H9 (cell line): ENCODE measurements at regions not wholly inside any gene's neighbourhood (a gene's known extent, or its start where the extent isn't known, plus 50 kb on each side); places are given as distances from the start of the nearest gene placed in this dataset.

Experiments
- DNase-seq: peaks from one replicate; pipeline ENCODE4 v3.0.0-alpha.2; 2017
- H2AFZ ChIP-seq: one replicate; pipeline ENCODE4 v1.6.1; 2013; ENCODE audit warnings: mild to moderate bottlenecking, low read length, control low read depth, moderate library complexity
- H2AK5ac ChIP-seq: 2 replicates; pipeline ENCODE4 v1.6.1; 2013; ENCODE audit warnings: low read length, control low read depth, mixed read lengths; ENCODE audit not compliant: insufficient read length
- H2BK120ac ChIP-seq: one replicate; pipeline ENCODE4 v1.6.1; 2013; ENCODE audit warnings: low read depth, mild to moderate bottlenecking, low read length, control low read depth, inconsistent platforms; ENCODE audit not compliant: poor library complexity, severe bottlenecking
- H2BK12ac ChIP-seq: 2 replicates; pipeline ENCODE4 v1.6.1; 2013; ENCODE audit warnings: low read length, control low read depth, mixed read lengths, low read depth; ENCODE audit not compliant: insufficient read length
- H2BK15ac ChIP-seq: 2 replicates; pipeline ENCODE4 v1.6.1; 2013; ENCODE audit warnings: low read depth, low read length, control low read depth
- H2BK20ac ChIP-seq: one replicate; pipeline ENCODE4 v1.6.1; 2013; ENCODE audit warnings: low read depth, mild to moderate bottlenecking, low read length, control low read depth, inconsistent platforms; ENCODE audit not compliant: poor library complexity, severe bottlenecking
- H2BK5ac ChIP-seq: 2 replicates; pipeline ENCODE4 v1.6.1; 2013; ENCODE audit warnings: low read length, control low read depth, mixed read lengths; ENCODE audit not compliant: insufficient read length
- H3K14ac ChIP-seq: 2 replicates; pipeline ENCODE4 v1.6.1; 2013; ENCODE audit warnings: low read length, control low read depth; ENCODE audit not compliant: insufficient read depth
- H3K18ac ChIP-seq: 2 replicates; pipeline ENCODE4 v1.6.1; 2013; ENCODE audit warnings: low read depth, mild to moderate bottlenecking, mixed read lengths, low read length, control low read depth; ENCODE audit not compliant: insufficient read length
- H3K23ac ChIP-seq: 2 replicates; pipeline ENCODE4 v1.6.1; 2013; ENCODE audit warnings: low read length, control low read depth, mixed read lengths, low read depth; ENCODE audit not compliant: insufficient read length
- H3K23me2 ChIP-seq: 2 replicates; pipeline ENCODE4 v1.6.1; 2013; ENCODE audit warnings: low read depth, mild to moderate bottlenecking, mixed read lengths, low read length, control low read depth; ENCODE audit not compliant: insufficient read length, poor library complexity, severe bottlenecking
- H3K27ac ChIP-seq: 2 replicates; pipeline ENCODE4 v1.5.1; 2013; ENCODE audit warnings: low read length, control low read depth, mixed read lengths, low read depth; ENCODE audit not compliant: insufficient read length
- H3K27me3 ChIP-seq: 2 replicates; pipeline ENCODE4 v1.6.1; 2013; ENCODE audit warnings: low read length, control low read depth, inconsistent platforms; ENCODE audit not compliant: insufficient read depth
- H3K4ac ChIP-seq: 2 replicates; pipeline ENCODE4 v1.6.1; 2013; ENCODE audit warnings: low read depth, mild to moderate bottlenecking, control low read depth, inconsistent platforms, low read length, moderate library complexity
- H3K4me1 ChIP-seq: 2 replicates; pipeline ENCODE4 v1.6.1; 2013; ENCODE audit warnings: low read length, control low read depth, inconsistent platforms; ENCODE audit not compliant: insufficient read depth
- H3K4me2 ChIP-seq: 2 replicates; pipeline ENCODE4 v1.6.1; 2013; ENCODE audit warnings: low read length, control low read depth, mixed read lengths; ENCODE audit not compliant: insufficient read length, insufficient read depth
- H3K56ac ChIP-seq: 2 replicates; pipeline ENCODE4 v1.6.1; 2013; ENCODE audit warnings: low read depth, mild to moderate bottlenecking, mixed read lengths, low read length, control low read depth; ENCODE audit not compliant: insufficient read length
- H3K79me1 ChIP-seq: 2 replicates; pipeline ENCODE4 v1.6.1; 2013; ENCODE audit warnings: low read depth, mild to moderate bottlenecking, moderate library complexity, low read length, control low read depth, inconsistent platforms; ENCODE audit not compliant: insufficient read depth, poor library complexity, severe bottlenecking
- H3K79me2 ChIP-seq: 2 replicates; pipeline ENCODE4 v1.6.1; 2013; ENCODE audit warnings: low read length, control low read depth, inconsistent platforms; ENCODE audit not compliant: insufficient read depth
- H3K9ac ChIP-seq: 2 replicates; pipeline ENCODE4 v1.6.1; 2013; ENCODE audit warnings: low read length, control low read depth, mixed read lengths; ENCODE audit not compliant: insufficient read length; ENCODE audit errors: extremely low read depth
- H3K9me3 ChIP-seq: one replicate; pipeline ENCODE4 v1.6.1; 2013; ENCODE audit warnings: low read depth, low read length, inconsistent platforms; ENCODE audit not compliant: control insufficient read depth
- H3T11ph ChIP-seq: one replicate; pipeline ENCODE4 v1.6.1; 2013; ENCODE audit warnings: mild to moderate bottlenecking, low read length, control low read depth, inconsistent platforms
- H4K20me1 ChIP-seq: one replicate; pipeline ENCODE4 v1.6.1; 2013; ENCODE audit not compliant: control insufficient read depth, insufficient read length, insufficient read depth
- H4K5ac ChIP-seq: 2 replicates; pipeline ENCODE4 v1.6.1; 2013; ENCODE audit warnings: low read depth, mild to moderate bottlenecking, mixed read lengths, low read length, control low read depth; ENCODE audit not compliant: insufficient read length
- H4K8ac ChIP-seq: replicated peaks from 2 replicates; pipeline ENCODE4 v1.6.1; 2013; ENCODE audit warnings: low read length, control low read depth, mixed read lengths, low read depth; ENCODE audit not compliant: insufficient read length
- H4K91ac ChIP-seq: 2 replicates; pipeline ENCODE4 v1.6.1; 2013; ENCODE audit warnings: low read depth, mild to moderate bottlenecking, moderate library complexity, mixed read lengths, low read length, control low read depth; ENCODE audit not compliant: insufficient read length
- H3K27ac Mint-ChIP-seq, 3 experiments: 2 replicates in 2 of 3; 3 replicates in 1 of 3; pipeline ENCODE4 v1.8.0; 2020 to 2021; ENCODE audit warnings: mixed read lengths in 3 of 3, mild to moderate bottlenecking in 1 of 3, moderate library complexity in 1 of 3
- H3K27me3 Mint-ChIP-seq: 2 replicates; pipeline ENCODE4 v1.8.0; 2021; ENCODE audit warnings: low read depth, mild to moderate bottlenecking, moderate library complexity, mixed read lengths
- H3K36me3 Mint-ChIP-seq, 3 experiments: 2 replicates in 2 of 3; 3 replicates in 1 of 3; pipeline ENCODE4 v1.8.0; 2020 to 2021; ENCODE audit warnings: low read depth in 3 of 3, mixed read lengths in 3 of 3; ENCODE audit not compliant: insufficient read depth in 1 of 3
- H3K4me1 Mint-ChIP-seq, 2 experiments: 2 replicates each; pipeline ENCODE4 v1.8.0; 2020; ENCODE audit warnings: mixed read lengths in 2 of 2
- H3K4me3 Mint-ChIP-seq, 2 experiments: 2 replicates in 1 of 2; 3 replicates in 1 of 2; pipeline ENCODE4 v1.8.0; 2020 to 2021; ENCODE audit warnings: mild to moderate bottlenecking in 2 of 2, mixed read lengths in 2 of 2, moderate library complexity in 1 of 2
- H3K9me3 Mint-ChIP-seq, 2 experiments: 2 replicates in 1 of 2; 3 replicates in 1 of 2; pipeline ENCODE4 v1.8.0; 2020; ENCODE audit warnings: mild to moderate bottlenecking in 2 of 2, mixed read lengths in 2 of 2, moderate library complexity in 1 of 2
- CTCF ChIP-seq: fragments of 200-600 bp; sonication (generic); conservative IDR thresholded peaks from 3 replicates; pipeline ENCODE4 v1.8.0; 2021; ENCODE audit warnings: antibody characterized with exemption, mild to moderate bottlenecking
- WGBS: extraction: QIAGEN DNeasy Blood & Tissue Kit; methylation state at CpG from one replicate; pipeline ENCODE4 v1.1.7; 2013; ENCODE audit warnings: missing lambda C conversion rate, low lambda C conversion rate, mixed read lengths; ENCODE audit not compliant: insufficient read length; ENCODE audit errors: extremely low coverage; 5-methylcytosine and 5-hydroxymethylcytosine counted together

GRCh38 chr18:59822612-59823550 is 76.9 kb upstream of the PMAIP1 start:
- no peak overlapping the region for H3K27ac ChIP-seq
- no peak for TF ChIP-seq CTCF
- H3K4me3 Mint-ChIP-seq: no peak overlapping the region
- H4K8ac ChIP-seq: no peak overlapping the region
- no peak overlapping the region for H3K4ac ChIP-seq
- no peak overlapping the region for H3T11ph ChIP-seq
- H3K27me3 Mint-ChIP-seq: no peaks in the 10 kb centered on the region
- H3K27ac Mint-ChIP-seq: peak overlapping the region in 1 of 3 experiments; percentile 18; a peak in 1 of 7 replicates
- H3K27me3 ChIP-seq: no peaks in the 10 kb centered on the region
- H2BK20ac ChIP-seq: no peak overlapping the region
- WGBS: no CpG with 5 or more reads among the region's 7 CpGs
- no peak overlapping the region for H3K56ac ChIP-seq
- no peak overlapping the region for H2AFZ ChIP-seq
- no peaks in the 10 kb centered on the region for H3K79me1 ChIP-seq
- no peaks in the 10 kb centered on the region for H3K23me2 ChIP-seq
- no peak overlapping the region for H3K4me2 ChIP-seq
- no peaks in the 10 kb centered on the region for H3K4me1 ChIP-seq
- H4K20me1 ChIP-seq: no peaks in the 10 kb centered on the region
- no peak overlapping the region for H4K91ac ChIP-seq
- H2BK15ac ChIP-seq: no peak overlapping the region
- peaks cover 6% of the 10 kb centered on the region in 2 experiments for H3K4me1 Mint-ChIP-seq
- no peak overlapping the region for H3K18ac ChIP-seq
- H4K5ac ChIP-seq: no peak overlapping the region
- no peak overlapping the region for H3K9ac ChIP-seq
- DNase-seq: no peak
- no peaks in the 10 kb centered on the region for H3K79me2 ChIP-seq
- no peak overlapping the region for H2AK5ac ChIP-seq
- H3K23ac ChIP-seq: no peak overlapping the region
- no peaks in the 10 kb centered on the region for H3K9me3 Mint-ChIP-seq
- H3K9me3 ChIP-seq: no peaks in the 10 kb centered on the region
- no peaks in the 10 kb centered on the region for H3K36me3 Mint-ChIP-seq
- H3K14ac ChIP-seq: no peak overlapping the region
- no peak overlapping the region for H2BK12ac ChIP-seq
- no peak overlapping the region for H2BK5ac ChIP-seq
- H2BK120ac ChIP-seq: no peak overlapping the region
